ENCODE measurements at regions not wholly inside any gene's neighbourhood (a gene's known extent, or its start where the extent isn't known, plus 50 kb on each side); places are given as distances from the start of the nearest gene placed in this dataset.
A peak's percentile ranks its signal among the peaks of the same experiment; 100 is the strongest.

- H3K9me3 ChIP-seq (ENCODE audit: control insufficient read depth, insufficient read depth, low read length), result no peaks in the 10 kb centered on the region
- peak overlapping the region; percentile 2 for H3K27ac ChIP-seq (ENCODE audit: low read depth, low read length)
- no peaks in the 10 kb centered on the region for H3K27me3 ChIP-seq (ENCODE audit: control insufficient read depth, insufficient read depth, low read length)
- H3K4me3 ChIP-seq (ENCODE audit: low read depth, low read length), result no peak overlapping the region
- H3K4me1 ChIP-seq (ENCODE audit: control insufficient read depth, insufficient read depth, low read length), result peaks cover 8% of the 10 kb centered on the region
- no peak overlapping the region for H3K9ac ChIP-seq (ENCODE audit: low read depth, low read length)
- H3K36me3 ChIP-seq (ENCODE audit: control insufficient read depth, insufficient read depth, low read length), result no peaks in the 10 kb centered on the region
Measured at GRCh38 chr5:92371171-92371888, 988.2 kb upstream of the ARRDC3 start.

- Histone ChIP-seq H3K9ac (ENCODE audit: low read depth, low read length) (no peak overlapping the region), H3K9me3 (ENCODE audit: control insufficient read depth, insufficient read depth, low read length) (no peaks in the 10 kb centered on the region), H3K27me3 (ENCODE audit: control insufficient read depth, insufficient read depth, low read length) (no peaks in the 10 kb centered on the region), H3K4me1 (ENCODE audit: control insufficient read depth, insufficient read depth, low read length) (peaks cover 8% of the 10 kb centered on the region), H3K4me3 (ENCODE audit: low read depth, low read length) (no peak overlapping the region), H3K36me3 (ENCODE audit: control insufficient read depth, insufficient read depth, low read length) (no peaks in the 10 kb centered on the region), H3K27ac (ENCODE audit: low read depth, low read length) (no peak overlapping the region)
Measured at GRCh38 chr5:92370032-92370431, 986.9 kb upstream of the ARRDC3 start.

- Histone ChIP-seq H3K9me3 (ENCODE audit: control insufficient read depth, insufficient read depth, low read length) (no peaks in the 10 kb centered on the region), H3K9ac (ENCODE audit: low read depth, low read length) (no peak overlapping the region), H3K36me3 (ENCODE audit: control insufficient read depth, insufficient read depth, low read length) (no peaks in the 10 kb centered on the region), H3K4me1 (ENCODE audit: control insufficient read depth, insufficient read depth, low read length) (peaks cover 8% of the 10 kb centered on the region), H3K27ac (ENCODE audit: low read depth, low read length) (no peak overlapping the region), H3K27me3 (ENCODE audit: control insufficient read depth, insufficient read depth, low read length) (no peaks in the 10 kb centered on the region), H3K4me3 (ENCODE audit: low read depth, low read length) (no peak overlapping the region)
Measured at GRCh38 chr5:92369587-92369986, 986.5 kb upstream of the ARRDC3 start.

- Histone ChIP-seq H3K9ac (ENCODE audit: low read depth, low read length) (no peak overlapping the region), H3K27ac (ENCODE audit: low read depth, low read length) (no peak overlapping the region), H3K4me1 (ENCODE audit: control insufficient read depth, insufficient read depth, low read length) (no peaks in the 10 kb centered on the region), H3K4me3 (ENCODE audit: low read depth, low read length) (no peak overlapping the region), H3K9me3 (ENCODE audit: control insufficient read depth, insufficient read depth, low read length) (no peaks in the 10 kb centered on the region), H3K27me3 (ENCODE audit: control insufficient read depth, insufficient read depth, low read length) (no peaks in the 10 kb centered on the region), H3K36me3 (ENCODE audit: control insufficient read depth, insufficient read depth, low read length) (no peaks in the 10 kb centered on the region)
Measured at GRCh38 chr5:92364986-92365550, 982.0 kb upstream of the ARRDC3 start.

GRCh38 chr5:92353107-92354030 lies 970.3 kb upstream of the ARRDC3 start:
- H3K9me3 ChIP-seq (ENCODE audit: control insufficient read depth, insufficient read depth, low read length), result peaks cover 14% of the 10 kb centered on the region
- no peak overlapping the region for H3K4me3 ChIP-seq (ENCODE audit: low read depth, low read length)
- no peaks in the 10 kb centered on the region for H3K4me1 ChIP-seq (ENCODE audit: control insufficient read depth, insufficient read depth, low read length)
- no peaks in the 10 kb centered on the region for H3K36me3 ChIP-seq (ENCODE audit: control insufficient read depth, insufficient read depth, low read length)
- no peak overlapping the region for H3K27ac ChIP-seq (ENCODE audit: low read depth, low read length)
- no peaks in the 10 kb centered on the region for H3K27me3 ChIP-seq (ENCODE audit: control insufficient read depth, insufficient read depth, low read length)
- H3K9ac ChIP-seq (ENCODE audit: low read depth, low read length), result no peak overlapping the region

GRCh38 chr5:92337772-92338234 lies 954.7 kb upstream of the ARRDC3 start:
- Histone ChIP-seq H3K36me3 (ENCODE audit: control insufficient read depth, insufficient read depth, low read length) (no peaks in the 10 kb centered on the region), H3K9me3 (ENCODE audit: control insufficient read depth, insufficient read depth, low read length) (0 out of 2 replicates have a peak, but pooled peaks cover 3% of the 10 kb centered on the region), H3K4me1 (ENCODE audit: control insufficient read depth, insufficient read depth, low read length) (no peaks in the 10 kb centered on the region), H3K4me3 (ENCODE audit: low read depth, low read length) (no peak overlapping the region), H3K27me3 (ENCODE audit: control insufficient read depth, insufficient read depth, low read length) (no peaks in the 10 kb centered on the region), H3K9ac (ENCODE audit: low read depth, low read length) (no peak overlapping the region), H3K27ac (ENCODE audit: low read depth, low read length) (no peak overlapping the region)

- no peaks in the 10 kb centered on the region for H3K9me3 ChIP-seq (ENCODE audit: control insufficient read depth, insufficient read depth, low read length)
- H3K27me3 ChIP-seq (ENCODE audit: control insufficient read depth, insufficient read depth, low read length), result no peaks in the 10 kb centered on the region
- H3K4me3 ChIP-seq (ENCODE audit: low read depth, low read length), result no peak overlapping the region
- no peaks in the 10 kb centered on the region for H3K36me3 ChIP-seq (ENCODE audit: control insufficient read depth, insufficient read depth, low read length)
- H3K4me1 ChIP-seq (ENCODE audit: control insufficient read depth, insufficient read depth, low read length), result no peaks in the 10 kb centered on the region
- no peak overlapping the region for H3K27ac ChIP-seq (ENCODE audit: low read depth, low read length)
- no peak overlapping the region for H3K9ac ChIP-seq (ENCODE audit: low read depth, low read length)
Measured at GRCh38 chr5:92332039-92332438, 948.9 kb upstream of the ARRDC3 start.

GRCh38 chr5:92330365-92330764 lies 947.2 kb upstream of the ARRDC3 start:
- Histone ChIP-seq H3K27ac (ENCODE audit: low read depth, low read length) (no peak overlapping the region), H3K9me3 (ENCODE audit: control insufficient read depth, insufficient read depth, low read length) (no peaks in the 10 kb centered on the region), H3K36me3 (ENCODE audit: control insufficient read depth, insufficient read depth, low read length) (no peaks in the 10 kb centered on the region), H3K27me3 (ENCODE audit: control insufficient read depth, insufficient read depth, low read length) (no peaks in the 10 kb centered on the region), H3K4me1 (ENCODE audit: control insufficient read depth, insufficient read depth, low read length) (no peaks in the 10 kb centered on the region), H3K4me3 (ENCODE audit: low read depth, low read length) (no peak overlapping the region), H3K9ac (ENCODE audit: low read depth, low read length) (no peak overlapping the region)

- no peaks in the 10 kb centered on the region for H3K9me3 ChIP-seq (ENCODE audit: control insufficient read depth, insufficient read depth, low read length)
- H3K4me1 ChIP-seq (ENCODE audit: control insufficient read depth, insufficient read depth, low read length), result no peaks in the 10 kb centered on the region
- no peak overlapping the region for H3K27ac ChIP-seq (ENCODE audit: low read depth, low read length)
- H3K4me3 ChIP-seq (ENCODE audit: low read depth, low read length), result no peak overlapping the region
- no peaks in the 10 kb centered on the region for H3K36me3 ChIP-seq (ENCODE audit: control insufficient read depth, insufficient read depth, low read length)
- H3K9ac ChIP-seq (ENCODE audit: low read depth, low read length), result no peak overlapping the region
- H3K27me3 ChIP-seq (ENCODE audit: control insufficient read depth, insufficient read depth, low read length), result no peaks in the 10 kb centered on the region
Measured at GRCh38 chr5:92329759-92330158, 946.6 kb upstream of the ARRDC3 start.

- no peaks in the 10 kb centered on the region for H3K9me3 ChIP-seq (ENCODE audit: control insufficient read depth, insufficient read depth, low read length)
- H3K4me3 ChIP-seq (ENCODE audit: low read depth, low read length), result no peak overlapping the region
- no peak overlapping the region for H3K27ac ChIP-seq (ENCODE audit: low read depth, low read length)
- H3K4me1 ChIP-seq (ENCODE audit: control insufficient read depth, insufficient read depth, low read length), result no peaks in the 10 kb centered on the region
- H3K9ac ChIP-seq (ENCODE audit: low read depth, low read length), result no peak overlapping the region
- H3K36me3 ChIP-seq (ENCODE audit: control insufficient read depth, insufficient read depth, low read length), result no peaks in the 10 kb centered on the region
- H3K27me3 ChIP-seq (ENCODE audit: control insufficient read depth, insufficient read depth, low read length), result no peaks in the 10 kb centered on the region
Measured at GRCh38 chr5:92328584-92329259, 945.6 kb upstream of the ARRDC3 start.

All from HUES48 (cell line).